SK-N-SH treated with all-trans-retinoic acid at 6 μM for 48 hours (cell line): ENCODE measurements at regions not wholly inside any gene's neighbourhood (a gene's known extent, or its start where the extent isn't known, plus 50 kb on each side); places are given as distances from the start of the nearest gene placed in this dataset.

Experiments
- ATAC-seq: fragments of 200-7000 bp; cut with Tn5 transposase; 3 replicates; pipeline ENCODE4 v1.9.1; 2020; ENCODE audit warnings: mild to moderate bottlenecking, moderate library complexity
- BACH2 ChIP-seq: fragments of 250-450 bp; sonication (Bioruptor Pico); IDR thresholded peaks from 2 replicates; pipeline ENCODE4 v1.9.0; 2021; ENCODE audit warnings: mild to moderate bottlenecking, borderline replicate concordance
- CREB5 ChIP-seq: fragments of 250-450 bp; sonication (Bioruptor Pico); IDR thresholded peaks from 2 replicates; pipeline ENCODE4 v1.5.1; 2020; ENCODE audit warnings: low read depth, mild to moderate bottlenecking, moderate library complexity
- CSDC2 ChIP-seq: fragments of 250-450 bp; sonication (Bioruptor Pico); IDR thresholded peaks from 2 replicates; pipeline ENCODE4 v1.5.0; 2020; ENCODE audit warnings: mild to moderate bottlenecking, moderate library complexity
- CSRNP3 ChIP-seq: fragments of 250-450 bp; sonication (Bioruptor Pico); IDR thresholded peaks from 2 replicates; pipeline ENCODE4 v1.5.1; 2021; ENCODE audit warnings: mild to moderate bottlenecking, moderate library complexity
- ESRRG ChIP-seq: fragments of 250-450 bp; sonication (Bioruptor Pico); IDR thresholded peaks from 2 replicates; pipeline ENCODE4 v1.6.1; 2021; ENCODE audit warnings: mild to moderate bottlenecking
- GLIS3 ChIP-seq: fragments of 250-450 bp; sonication (Bioruptor Pico); IDR thresholded peaks from 2 replicates; pipeline ENCODE4 v1.5.0; 2020; ENCODE audit warnings: mild to moderate bottlenecking, moderate library complexity
- ISL1 ChIP-seq: fragments of 250-450 bp; sonication (Bioruptor Pico); IDR thresholded peaks from 2 replicates; pipeline ENCODE4 v2.1.2; 2022; ENCODE audit warnings: mild to moderate bottlenecking, moderate library complexity
- OSR1 ChIP-seq: fragments of 250-450 bp; sonication (Bioruptor Pico); IDR thresholded peaks from 2 replicates; pipeline ENCODE4 v1.8.0; 2022; ENCODE audit warnings: moderate library complexity, mild to moderate bottlenecking, inconsistent platforms
- PATZ1 ChIP-seq: fragments of 250-450 bp; sonication (Bioruptor Pico); IDR thresholded peaks from 2 replicates; pipeline ENCODE4 v1.8.0; 2020; ENCODE audit warnings: mild to moderate bottlenecking, moderate library complexity, borderline replicate concordance
- POU6F1 ChIP-seq: fragments of 250-450 bp; sonication (Bioruptor Pico); IDR thresholded peaks from 2 replicates; pipeline ENCODE4 v1.8.0; 2021; ENCODE audit warnings: low read depth, mild to moderate bottlenecking, moderate library complexity, borderline replicate concordance
- PPARA ChIP-seq: fragments of 250-450 bp; sonication (Bioruptor Pico); IDR thresholded peaks from 2 replicates; pipeline ENCODE4 v1.5.0; 2020; ENCODE audit warnings: mild to moderate bottlenecking, borderline replicate concordance
- RARB ChIP-seq: fragments of 250-450 bp; sonication (Bioruptor Pico); IDR thresholded peaks from 2 replicates; pipeline ENCODE4 v1.8.0; 2021; ENCODE audit warnings: mild to moderate bottlenecking, moderate library complexity
- SNAI2 ChIP-seq: fragments of 250-450 bp; sonication (Bioruptor Pico); IDR thresholded peaks from 2 replicates; pipeline ENCODE4 v1.5.0; 2020; ENCODE audit warnings: mild to moderate bottlenecking, moderate library complexity
- TOX ChIP-seq: fragments of 250-450 bp; sonication (Bioruptor Pico); IDR thresholded peaks from 2 replicates; pipeline ENCODE4 v1.8.0; 2021; ENCODE audit warnings: mild to moderate bottlenecking, moderate library complexity, borderline replicate concordance
- TSHZ2 ChIP-seq: fragments of 250-450 bp; sonication (Bioruptor Pico); IDR thresholded peaks from 2 replicates; pipeline ENCODE4 v1.5.0; 2020; ENCODE audit warnings: mild to moderate bottlenecking, moderate library complexity
- ZC3H10 ChIP-seq: fragments of 250-450 bp; sonication (Bioruptor Pico); IDR thresholded peaks from 2 replicates; pipeline ENCODE4 v1.5.1; 2021; ENCODE audit warnings: mild to moderate bottlenecking, moderate library complexity
- ZFP30 ChIP-seq: fragments of 450-650 bp; formaldehyde crosslinking; IDR thresholded peaks from 2 replicates; pipeline ENCODE4 v1.5.0; 2022; ENCODE audit warnings: mild to moderate bottlenecking, moderate library complexity
- ZNF70 ChIP-seq: fragments of 450-650 bp; formaldehyde crosslinking; IDR thresholded peaks from 2 replicates; pipeline ENCODE4 v1.5.0; 2020; ENCODE audit warnings: mild to moderate bottlenecking, moderate library complexity
- ZNF8 ChIP-seq: fragments of 450-650 bp; formaldehyde crosslinking; IDR thresholded peaks from 2 replicates; pipeline ENCODE4 v1.5.0; 2020; ENCODE audit warnings: mild to moderate bottlenecking, moderate library complexity

GRCh38 chr4:170978990-170979389, 834.2 kb upstream of the GALNTL6 start:
- TF ChIP-seq ESRRG (CRISPR knock-in tag), result no peak
- no peak for ATAC-seq

GRCh38 chr4:170949084-170949483, 859.3 kb upstream of the AADAT start:
- ATAC-seq, result no peak
- TF ChIP-seq ESRRG (CRISPR knock-in tag), result no peak
- no peak for TF ChIP-seq POU6F1
- no peak for TF ChIP-seq TSHZ2 (CRISPR knock-in tag)
- TF ChIP-seq ISL1 (CRISPR knock-in tag), result no peak
- no peak for TF ChIP-seq CSDC2 (CRISPR knock-in tag)
- TF ChIP-seq GLIS3 (CRISPR knock-in tag), result no peak
- TF ChIP-seq CSRNP3 (CRISPR knock-in tag), result no peak
- no peak for TF ChIP-seq PATZ1 (CRISPR knock-in tag)
- no peak for TF ChIP-seq ZFP30
- no peak for TF ChIP-seq RARB
- no peak for TF ChIP-seq CREB5 (CRISPR knock-in tag)
- TF ChIP-seq TOX (CRISPR knock-in tag), result no peak
- TF ChIP-seq ZNF8 (CRISPR knock-in tag), result no peak
- TF ChIP-seq SNAI2 (CRISPR knock-in tag), result no peak

GRCh38 chr4:170940043-170940724, 850.4 kb upstream of the AADAT start:
- no peak for TF ChIP-seq GLIS3 (CRISPR knock-in tag)
- no peak for TF ChIP-seq BACH2 (CRISPR knock-in tag)
- TF ChIP-seq ZFP30, result no peak
- TF ChIP-seq TOX (CRISPR knock-in tag), result no peak
- no peak for TF ChIP-seq CSDC2 (CRISPR knock-in tag)
- no peak for TF ChIP-seq ESRRG (CRISPR knock-in tag)
- no peak for TF ChIP-seq CSRNP3 (CRISPR knock-in tag)
- no peak for ATAC-seq

GRCh38 chr4:170938588-170938987, 848.8 kb upstream of the AADAT start:
- ATAC-seq, result no peak
- no peak for TF ChIP-seq CSDC2 (CRISPR knock-in tag)
- no peak for TF ChIP-seq TOX (CRISPR knock-in tag)
- TF ChIP-seq ZNF70 (CRISPR knock-in tag), result no peak
- no peak for TF ChIP-seq OSR1 (CRISPR knock-in tag)
- TF ChIP-seq PPARA (CRISPR knock-in tag), result no peak
- no peak for TF ChIP-seq ESRRG (CRISPR knock-in tag)
- no peak for TF ChIP-seq TSHZ2 (CRISPR knock-in tag)
- no peak for TF ChIP-seq SNAI2 (CRISPR knock-in tag)
- TF ChIP-seq CREB5 (CRISPR knock-in tag), result no peak
- no peak for TF ChIP-seq GLIS3 (CRISPR knock-in tag)
- TF ChIP-seq ZC3H10 (CRISPR knock-in tag), result no peak
- TF ChIP-seq ZFP30, result no peak
